ENCODE measurements at regions not wholly inside any gene's neighbourhood (a gene's known extent, or its start where the extent isn't known, plus 50 kb on each side); places are given as distances from the start of the nearest gene placed in this dataset.

GRCh38 chr11:131192628-131193027 is 177.8 kb upstream of the NTM start:
- no peak for DNase-seq
- no peak overlapping the region for H3K4me2 ChIP-seq (ENCODE audit: insufficient read depth, low read length)
- no peak overlapping the region for H2AFZ ChIP-seq (ENCODE audit: low read depth, low read length)
- no peak overlapping the region for H3K27ac ChIP-seq (ENCODE audit: low read length)
- peaks cover 9% of the 10 kb centered on the region for H3K27me3 ChIP-seq (ENCODE audit: insufficient read depth, low read length, poor library complexity)
- TF ChIP-seq EZH2 (IDR thresholded peaks at IDR 0.05; ENCODE audit: borderline replicate concordance, low read depth, low read length, severe bottlenecking) (no peak), CTCF (IDR thresholded peaks at IDR 0.05; ENCODE audit: borderline replicate concordance, extremely low read depth, low read length, poor library complexity, severe bottlenecking) (no peak)
- no peaks in the 10 kb centered on the region for H3K9me3 ChIP-seq (ENCODE audit: insufficient read depth, low read length, severe bottlenecking)
- H3K9ac ChIP-seq (ENCODE audit: low read depth, low read length) = no peak overlapping the region
- ATAC-seq (ENCODE audit: insufficient read depth, low read depth) = no peak
- H3K4me1 ChIP-seq (ENCODE audit: insufficient read depth, low read length) = no peaks in the 10 kb centered on the region
- H3K36me3 ChIP-seq (ENCODE audit: insufficient read depth, low read length) = no peaks in the 10 kb centered on the region
- H3K4me3 ChIP-seq (ENCODE audit: low read depth in 1 of 2, low read length in 2 of 2) = no peak overlapping the region
- no peaks in the 10 kb centered on the region for H4K20me1 ChIP-seq (ENCODE audit: insufficient read depth, low read length)
- H3K79me2 ChIP-seq (ENCODE audit: insufficient read depth, low read length) = no peaks in the 10 kb centered on the region

GRCh38 chr11:131193031-131193501 is 177.3 kb upstream of the NTM start:
- no peak for ATAC-seq (ENCODE audit: insufficient read depth, low read depth)
- no peak overlapping the region for H3K4me3 ChIP-seq (ENCODE audit: low read depth in 1 of 2, low read length in 2 of 2)
- TF ChIP-seq CTCF (IDR thresholded peaks at IDR 0.05; ENCODE audit: borderline replicate concordance, extremely low read depth, low read length, poor library complexity, severe bottlenecking) = no peak
- TF ChIP-seq EZH2 (IDR thresholded peaks at IDR 0.05; ENCODE audit: borderline replicate concordance, low read depth, low read length, severe bottlenecking) = no peak
- H3K4me1 ChIP-seq (ENCODE audit: insufficient read depth, low read length) = no peaks in the 10 kb centered on the region
- H3K9me3 ChIP-seq (ENCODE audit: insufficient read depth, low read length, severe bottlenecking) = no peaks in the 10 kb centered on the region
- no peaks in the 10 kb centered on the region for H3K36me3 ChIP-seq (ENCODE audit: insufficient read depth, low read length)
- no peaks in the 10 kb centered on the region for H4K20me1 ChIP-seq (ENCODE audit: insufficient read depth, low read length)
- no peak overlapping the region for H2AFZ ChIP-seq (ENCODE audit: low read depth, low read length)
- no peak for DNase-seq
- no peak overlapping the region for H3K9ac ChIP-seq (ENCODE audit: low read depth, low read length)
- H3K27ac ChIP-seq (ENCODE audit: low read length) = no peak overlapping the region
- H3K79me2 ChIP-seq (ENCODE audit: insufficient read depth, low read length) = no peaks in the 10 kb centered on the region
- H3K27me3 ChIP-seq (ENCODE audit: insufficient read depth, low read length, poor library complexity) = peaks cover 9% of the 10 kb centered on the region
- H3K4me2 ChIP-seq (ENCODE audit: insufficient read depth, low read length) = no peak overlapping the region

GRCh38 chr11:131194726-131195125 is 175.7 kb upstream of the NTM start:
- Histone ChIP-seq H3K9ac (ENCODE audit: low read depth, low read length) (no peak overlapping the region), H3K27me3 (ENCODE audit: insufficient read depth, low read length, poor library complexity) (peaks cover 9% of the 10 kb centered on the region), H3K9me3 (ENCODE audit: insufficient read depth, low read length, severe bottlenecking) (no peaks in the 10 kb centered on the region), H2AFZ (ENCODE audit: low read depth, low read length) (no peak overlapping the region), H3K27ac (ENCODE audit: low read length) (no peak overlapping the region), H3K4me1 (ENCODE audit: insufficient read depth, low read length) (no peaks in the 10 kb centered on the region), H3K36me3 (ENCODE audit: insufficient read depth, low read length) (no peaks in the 10 kb centered on the region), H3K79me2 (ENCODE audit: insufficient read depth, low read length) (no peaks in the 10 kb centered on the region), H4K20me1 (ENCODE audit: insufficient read depth, low read length) (no peaks in the 10 kb centered on the region), H3K4me2 (ENCODE audit: insufficient read depth, low read length) (no peak overlapping the region), H3K4me3 (ENCODE audit: low read depth in 1 of 2, low read length in 2 of 2) (no peak overlapping the region)
- DNase-seq = no peak
- TF ChIP-seq CTCF (IDR thresholded peaks at IDR 0.05; ENCODE audit: borderline replicate concordance, extremely low read depth, low read length, poor library complexity, severe bottlenecking) (no peak), EZH2 (IDR thresholded peaks at IDR 0.05; ENCODE audit: borderline replicate concordance, low read depth, low read length, severe bottlenecking) (no peak)
- no peak for ATAC-seq (ENCODE audit: insufficient read depth, low read depth)
